Heart right ventricle (tissue), 16 donors: ENCODE measurements at regions not wholly inside any gene's neighbourhood (a gene's known extent, or its start where the extent isn't known, plus 50 kb on each side); places are given as distances from the start of the nearest gene placed in this dataset.

Experiments
- ATAC-seq, 8 donors: fragments of 200-7000 bp; cut with Tn5 transposase; one replicate each; pipeline ENCODE4 v1.9.1; 2020; ENCODE audit warnings: mild to moderate bottlenecking in 8 of 8, moderate library complexity in 8 of 8, moderate number of reproducible peaks in 1 of 8
- DNase-seq, 2 donors: peaks; one replicate each; pipeline ENCODE4 v3.0.0-alpha.2; 2020
- H3K27ac ChIP-seq, 10 donors: fragments of 200-600 bp; sonication (generic) in 2 of 10; one replicate each; pipeline versions ENCODE4 v1.5.0 to v1.8.0; 2020 to 2022; ENCODE audit warnings: mild to moderate bottlenecking in 3 of 10
- H3K27me3 ChIP-seq, 7 donors: fragments of 200-600 bp; one replicate each; pipeline ENCODE4 v1.8.0; 2021 to 2022; ENCODE audit warnings: mild to moderate bottlenecking in 2 of 7
- H3K36me3 ChIP-seq, 9 donors: fragments of 200-600 bp; sonication (generic) in 1 of 9; one replicate each; pipeline versions ENCODE4 v1.5.0 to v1.8.0; 2020 to 2022; ENCODE audit warnings: mild to moderate bottlenecking in 2 of 9
- H3K4me1 ChIP-seq, 9 donors: fragments of 200-600 bp; sonication (generic) in 1 of 9; one replicate each; pipeline versions ENCODE4 v1.5.0 to v1.8.0; 2020 to 2022; ENCODE audit warnings: mild to moderate bottlenecking in 4 of 9
- H3K4me3 ChIP-seq, 10 donors: fragments of 200-600 bp; sonication (generic) in 2 of 10; one replicate each; pipeline versions ENCODE4 v1.5.0 to v1.8.0; 2020 to 2022; ENCODE audit warnings: mild to moderate bottlenecking in 7 of 10, moderate library complexity in 2 of 10
- H3K9me3 ChIP-seq, 11 donors: fragments of 200-600 bp in 10 of 11; sonication (generic) in 2 of 11; one replicate each; pipeline versions ENCODE4 v1.5.0 to v1.8.0; 2013 to 2022; ENCODE audit warnings: mild to moderate bottlenecking in 2 of 11, control low read depth in 1 of 11, moderate library complexity in 1 of 11
- WGBS, 2 donors: extraction: QIAGEN DNeasy Blood & Tissue Kit; methylation state at CpG; one replicate each; pipeline ENCODE4 v1.1.7; 2013; ENCODE audit warnings: inconsistent platforms in 1 of 2; 5-methylcytosine and 5-hydroxymethylcytosine counted together
- intact Hi-C, 10 donors: fragments of 100-400 bp; cut with DNase I; formaldehyde crosslinking; loops; one replicate each; pipeline versions ENCODE4 v1.11.1 to v1.14.2; 2022
- TF ChIP-seq, protein P1 (sequence below), 9 donors: fragments of 200-600 bp; sonication (generic) in 2 of 9; IDR thresholded peaks; one replicate each; pipeline versions ENCODE4 v1.5.0 to v1.8.0; 2021 to 2022; ENCODE audit warnings: antibody characterized with exemption in 9 of 9, mild to moderate bottlenecking in 5 of 9, moderate library complexity in 1 of 9
- donor health status: Arrhythmogenic right ventricular cardiomyopathy.
- donor health status: ischemic (EF 13 %, LVEDD 7.1; RV severe dilation, severe dysfunction).
- donor health status: healthy with polysubstance abuse.
- donor health status: DM: no; HTN: yes; CAD: no.
- donor health status: DM: no; HTN: no; CAD: no.
- donor health status: ischemic (EF 25% LVEDD 6.9; RV normal size, moderate dysfunction).
- donor health status: ischemic (EF 25% LVEDD 5.7; RV mildly dilated, moderate dysfunction).
- donor health status: healthy.
- donor health status: DM: yes; HTN: yes; CAD: no.
- donor health status: Ischemic cardiomyopathy.
- donor health status: ischemic (EF 35%, LVEDD 5.7; RV mildly dilated, moderate dysfunction).
- donor health status: nonischemic (EF 11% LVEDD 7.7; RV severe dilation, severe dysfunction).
- donor health status: DM: yes; HTN: yes; CAD: no.
- donor health status: PGD.
- donor health status: ischemic (EF 29% LVEDD 5.4; RV normal size, mild dysfunction).
- donor health status: nonischemic (EF 23%, LVEDD 6.1; RV moderate dilation, normal function).

GRCh38 chr5:175325681-175326080 lies 118.3 kb downstream of the DRD1 start:
- TF ChIP-seq, protein P1, sequence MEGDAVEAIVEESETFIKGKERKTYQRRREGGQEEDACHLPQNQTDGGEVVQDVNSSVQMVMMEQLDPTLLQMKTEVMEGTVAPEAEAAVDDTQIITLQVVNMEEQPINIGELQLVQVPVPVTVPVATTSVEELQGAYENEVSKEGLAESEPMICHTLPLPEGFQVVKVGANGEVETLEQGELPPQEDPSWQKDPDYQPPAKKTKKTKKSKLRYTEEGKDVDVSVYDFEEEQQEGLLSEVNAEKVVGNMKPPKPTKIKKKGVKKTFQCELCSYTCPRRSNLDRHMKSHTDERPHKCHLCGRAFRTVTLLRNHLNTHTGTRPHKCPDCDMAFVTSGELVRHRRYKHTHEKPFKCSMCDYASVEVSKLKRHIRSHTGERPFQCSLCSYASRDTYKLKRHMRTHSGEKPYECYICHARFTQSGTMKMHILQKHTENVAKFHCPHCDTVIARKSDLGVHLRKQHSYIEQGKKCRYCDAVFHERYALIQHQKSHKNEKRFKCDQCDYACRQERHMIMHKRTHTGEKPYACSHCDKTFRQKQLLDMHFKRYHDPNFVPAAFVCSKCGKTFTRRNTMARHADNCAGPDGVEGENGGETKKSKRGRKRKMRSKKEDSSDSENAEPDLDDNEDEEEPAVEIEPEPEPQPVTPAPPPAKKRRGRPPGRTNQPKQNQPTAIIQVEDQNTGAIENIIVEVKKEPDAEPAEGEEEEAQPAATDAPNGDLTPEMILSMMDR (IDR thresholded peaks at IDR 0.05): no peak
- no peak for DNase-seq
- Histone ChIP-seq H3K4me3 (no peak overlapping the region), H3K4me1 (no peaks in the 10 kb centered on the region), H3K27me3 (peaks cover 0 to 8% (median 0%) of the 10 kb centered on the region in 7 donors), H3K27ac (no peak overlapping the region), H3K36me3 (no peaks in the 10 kb centered on the region), H3K9me3 (no peaks in the 10 kb centered on the region)
- intact Hi-C loops: no loop called here
- no peak for ATAC-seq

GRCh38 chr5:175321927-175322532 lies 122.0 kb downstream of the DRD1 start:
- Histone ChIP-seq H3K27me3 (peaks cover 0 to 6% (median 0%) of the 10 kb centered on the region in 7 donors), H3K27ac (no peak overlapping the region), H3K4me1 (no peaks in the 10 kb centered on the region), H3K4me3 (no peak overlapping the region), H3K9me3 (no peaks in the 10 kb centered on the region), H3K36me3 (no peaks in the 10 kb centered on the region)
- TF ChIP-seq, protein P1 (IDR thresholded peaks at IDR 0.05): no peak
- ATAC-seq (no peak), DNase-seq (peak in 1 of 2 donors; percentile 7)
- WGBS, 2 donors: 23 to 28% methylated on average over 3 of the region's 3 CpGs
- intact Hi-C loops: no loop called here

DNA sequence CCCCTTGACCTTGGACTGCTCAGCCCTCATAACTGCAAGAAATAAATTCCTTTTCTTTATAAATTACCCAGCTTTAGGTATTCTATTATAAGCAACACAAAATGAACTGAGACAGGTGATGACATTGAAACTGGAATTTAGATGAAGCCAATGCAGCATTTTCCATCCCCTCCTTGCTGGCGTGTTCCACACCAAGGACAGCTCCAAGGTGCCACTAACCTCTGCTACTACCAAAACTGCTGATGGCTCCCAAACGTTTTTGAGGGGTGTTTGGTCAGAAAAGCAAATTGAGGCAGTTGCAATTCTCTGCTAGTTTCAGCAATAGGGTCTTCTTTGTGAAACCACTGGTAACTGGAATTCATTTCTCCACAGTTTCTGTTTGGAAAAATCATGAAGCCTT lies 124.8 kb downstream of the DRD1 start:
- Histone ChIP-seq H3K4me3 (no peak overlapping the region), H3K27me3 (peaks cover 0 to 9% (median 0%) of the 10 kb centered on the region in 7 donors), H3K4me1 (no peaks in the 10 kb centered on the region), H3K36me3 (no peaks in the 10 kb centered on the region), H3K27ac (no peak overlapping the region), H3K9me3 (no peaks in the 10 kb centered on the region)
- TF ChIP-seq, protein P1 (IDR thresholded peaks at IDR 0.05): no peak
- 29 to 31% methylated on average over 2 of the region's 2 CpGs for WGBS, 2 donors
- intact Hi-C loops: no loop called here
- DNase-seq: no peak
- no peak for ATAC-seq

DNA sequence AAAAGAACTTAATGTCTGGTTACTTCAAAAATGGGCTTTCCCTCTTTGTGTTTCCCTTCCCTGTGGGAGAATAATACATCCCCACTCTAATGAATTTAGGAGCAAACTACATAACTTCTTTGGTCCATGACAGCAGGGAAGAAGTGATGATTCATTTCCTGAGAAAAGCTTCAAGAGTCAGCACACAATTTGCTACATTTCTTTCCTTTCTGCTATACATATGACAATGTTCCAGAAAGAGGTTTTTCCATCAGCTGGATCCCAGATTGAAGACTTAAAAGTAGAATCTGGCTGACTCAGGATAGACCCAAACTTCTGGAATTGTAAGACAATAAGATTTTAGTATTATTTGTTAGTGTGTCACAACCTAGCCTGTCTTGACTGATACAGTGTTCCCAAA lies 126.1 kb downstream of the DRD1 start:
- no peaks in the 10 kb centered on the region for H3K9me3 ChIP-seq

More for the DNA sequence above, 126.1 kb downstream of the DRD1 start:
- DNase-seq (no peak), ATAC-seq (no peak)
- TF ChIP-seq, protein P1 (IDR thresholded peaks at IDR 0.05): no peak
- Histone ChIP-seq H3K4me3 (no peak overlapping the region), H3K27ac (no peak overlapping the region), H3K27me3 (peaks cover 0 to 9% (median 0%) of the 10 kb centered on the region in 7 donors), H3K4me1 (no peaks in the 10 kb centered on the region), H3K36me3 (no peaks in the 10 kb centered on the region)
- intact Hi-C loops: no loop called here
